Naive B cell (primary cell): ENCODE measurements at regions not wholly inside any gene's neighbourhood (a gene's known extent, or its start where the extent isn't known, plus 50 kb on each side); places are given as distances from the start of the nearest gene placed in this dataset.
"Not testable (repeated sequence)": the region's sequence is repeated elsewhere in the genome, so short reads cannot be mapped to it uniquely, and the experiment has no call there.

Experiments
- ATAC-seq, 2 donors: fragments of 150-1000 bp; cut with Tn5 transposase; 2 replicates each; pipeline ENCODE4 v1.10.0; 2021; ENCODE audit warnings: low read depth in 2 of 2, mild to moderate bottlenecking in 2 of 2, moderate library complexity in 2 of 2
- DNase-seq: peaks from one replicate; pipeline ENCODE4 v3.0.0; 2022
- H3K27ac Mint-ChIP-seq, 6 donors: one replicate each; pipeline ENCODE4 v1.8.0; 2020 to 2022; ENCODE audit warnings: mild to moderate bottlenecking in 6 of 6, mixed read lengths in 6 of 6, moderate library complexity in 5 of 6, inconsistent platforms in 2 of 6
- H3K27me3 Mint-ChIP-seq, 3 donors: one replicate each; pipeline ENCODE4 v1.8.0; 2021 to 2022; ENCODE audit warnings: mixed read lengths in 3 of 3, mild to moderate bottlenecking in 1 of 3
- H3K36me3 Mint-ChIP-seq, 2 donors: one replicate each; pipeline ENCODE4 v1.8.0; 2020 to 2022; ENCODE audit warnings: mixed read lengths in 2 of 2, inconsistent platforms in 1 of 2, mild to moderate bottlenecking in 1 of 2
- H3K4me1 Mint-ChIP-seq, 3 donors: one replicate each; pipeline ENCODE4 v1.8.0; 2020 to 2022; ENCODE audit warnings: mixed read lengths in 3 of 3, inconsistent platforms in 1 of 3, mild to moderate bottlenecking in 1 of 3, moderate library complexity in 1 of 3
- H3K4me3 Mint-ChIP-seq, 8 donors: one replicate each; pipeline ENCODE4 v1.8.0; 2020 to 2022; ENCODE audit warnings: mild to moderate bottlenecking in 8 of 8, mixed read lengths in 8 of 8, moderate library complexity in 8 of 8, inconsistent platforms in 2 of 8
- H3K9me3 Mint-ChIP-seq, 7 donors: one replicate each; pipeline ENCODE4 v1.8.0; 2020 to 2022; ENCODE audit warnings: mixed read lengths in 7 of 7, mild to moderate bottlenecking in 5 of 7, inconsistent platforms in 2 of 7, moderate library complexity in 1 of 7

DNA sequence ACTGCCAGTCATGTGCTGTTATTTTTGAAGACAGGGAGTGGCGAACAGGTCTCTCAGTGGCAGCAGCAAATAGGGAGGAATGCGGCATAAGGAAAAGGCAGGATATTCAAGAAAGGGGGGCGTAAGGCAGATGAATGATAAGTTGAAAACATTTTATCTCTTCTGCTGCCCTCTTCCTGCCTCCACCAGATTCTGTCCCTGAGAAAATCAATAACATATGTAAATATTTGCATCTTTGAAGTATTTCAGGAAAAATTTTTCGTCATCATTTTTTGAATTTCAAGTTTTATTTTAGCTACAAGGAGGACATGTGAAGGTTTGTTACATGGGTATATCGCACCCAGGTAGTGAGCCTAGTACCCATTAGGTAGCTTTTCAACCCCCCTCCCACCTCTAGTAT lies 616.7 kb downstream of the MCTP2 start:
- H3K4me3 Mint-ChIP-seq = no peak overlapping the region
- peaks cover 4 to 8% of the 10 kb centered on the region in 2 donors for H3K36me3 Mint-ChIP-seq
- H3K27me3 Mint-ChIP-seq = peaks cover 36 to 46% (median 37%) of the 10 kb centered on the region in 3 donors

DNA sequence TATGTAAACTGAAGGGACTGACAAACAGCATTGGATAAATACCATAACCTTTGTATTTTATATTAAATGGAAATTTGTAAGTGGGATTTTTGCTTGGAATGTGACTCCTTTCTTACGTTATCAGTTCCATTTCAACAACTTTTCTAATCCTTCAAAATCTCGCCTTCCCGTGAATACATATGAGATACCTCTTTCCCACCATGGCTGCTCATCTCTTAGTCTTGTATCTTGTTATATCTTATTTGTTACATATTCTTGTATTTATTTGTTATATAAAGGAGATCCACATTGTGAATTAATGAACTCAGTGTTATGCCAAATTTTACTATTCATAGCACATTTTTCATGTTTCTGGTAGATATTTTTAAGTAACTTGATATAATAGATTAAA lies 623.7 kb downstream of the MCTP2 start:
- Mint-ChIP-seq H3K27ac (no peak overlapping the region), H3K9me3 (peaks cover 0 to 11% (median 3%) of the 10 kb centered on the region in 7 donors), H3K27me3 (peaks cover 0 to 5% (median 0%) of the 10 kb centered on the region in 3 donors), H3K4me1 (no peaks in the 10 kb centered on the region), H3K4me3 (no peak overlapping the region), H3K36me3 (no peaks in the 10 kb centered on the region)
- DNase-seq (no peak), ATAC-seq (no peak)

More for the DNA sequence above, 616.7 kb downstream of the MCTP2 start:
- H3K9me3 Mint-ChIP-seq = peaks cover 7 to 38% (median 13%) of the 10 kb centered on the region in 7 donors
- no peak for ATAC-seq
- H3K27ac Mint-ChIP-seq = no peak overlapping the region
- no peak for DNase-seq
- peaks cover 0 to 12% (median 0%) of the 10 kb centered on the region in 3 donors for H3K4me1 Mint-ChIP-seq

- H3K36me3 Mint-ChIP-seq = no peaks in the 10 kb centered on the region
These were observed 624.3 kb downstream of the MCTP2 start for GRCh38 chr15:94855409-94856266.

DNA sequence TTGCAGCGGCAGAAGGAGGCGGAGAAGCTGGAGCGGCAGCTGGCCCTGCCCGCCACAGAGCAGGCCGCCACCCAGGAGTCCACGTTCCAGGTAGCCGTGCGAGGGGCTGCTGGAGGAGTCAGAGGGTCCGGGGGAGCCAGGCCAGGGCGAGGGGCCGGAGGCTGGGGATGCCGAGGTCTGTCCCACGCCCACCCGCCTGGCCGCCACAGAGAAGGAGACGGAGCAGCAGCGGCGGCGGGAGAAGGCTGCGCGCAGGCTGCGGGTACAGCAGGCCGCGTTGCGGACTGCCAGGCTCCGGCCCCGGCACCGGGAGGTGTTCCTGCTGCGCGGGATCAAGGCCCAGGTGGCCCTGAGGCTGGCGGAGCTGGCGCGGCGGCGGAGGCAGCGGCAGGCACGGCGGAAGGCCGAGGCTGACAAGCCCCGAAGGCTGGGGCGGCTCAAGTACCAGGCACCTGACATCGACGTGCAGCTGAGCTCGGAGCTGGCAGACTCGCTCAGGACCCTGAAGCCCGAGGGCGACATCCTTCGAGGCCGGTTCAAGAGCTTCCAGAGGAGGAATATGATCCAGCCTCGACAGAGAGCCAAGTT lies 625.0 kb downstream of the MCTP2 start:
- H3K27me3 Mint-ChIP-seq = peaks cover 0 to 5% (median 0%) of the 10 kb centered on the region in 3 donors
- no peak overlapping the region for H3K27ac Mint-ChIP-seq

More at GRCh38 chr15:94855409-94856266, 624.3 kb downstream of the MCTP2 start:
- no peak overlapping the region for H3K4me3 Mint-ChIP-seq
- peaks cover 0 to 5% (median 2%) of the 10 kb centered on the region in 7 donors for H3K9me3 Mint-ChIP-seq
- no peak overlapping the region for H3K27ac Mint-ChIP-seq
- ATAC-seq (no peak), DNase-seq (no peak)
- no peaks in the 10 kb centered on the region for H3K4me1 Mint-ChIP-seq
- H3K27me3 Mint-ChIP-seq = peaks cover 0 to 5% (median 0%) of the 10 kb centered on the region in 3 donors

DNA sequence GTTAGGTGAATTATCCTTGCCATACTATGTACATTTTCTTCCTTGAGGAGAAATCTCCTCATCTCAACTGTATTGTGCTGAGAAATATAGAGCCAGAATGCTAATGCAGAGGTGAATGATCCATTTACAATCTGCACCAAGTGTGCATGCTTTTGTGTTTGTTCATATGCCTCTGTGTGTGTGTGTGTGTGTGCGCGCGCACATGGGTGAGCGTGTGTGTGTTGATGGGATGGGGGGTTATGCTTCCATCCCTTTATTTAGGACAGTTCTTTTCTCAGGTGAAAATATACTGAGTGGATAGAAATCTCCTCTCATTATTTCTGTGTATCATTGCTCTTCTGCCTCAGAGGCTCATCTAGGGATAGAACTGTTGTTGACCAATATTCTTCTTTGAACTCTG lies 626.1 kb downstream of the MCTP2 start:
- H3K36me3 Mint-ChIP-seq = no peaks in the 10 kb centered on the region
- ATAC-seq = no peak

More for the DNA sequence above, 625.0 kb downstream of the MCTP2 start:
- DNase-seq (no peak), ATAC-seq (no peak)
- Mint-ChIP-seq H3K4me1 (no peaks in the 10 kb centered on the region), H3K36me3 (no peaks in the 10 kb centered on the region), H3K9me3 (peaks cover 0 to 4% (median 1%) of the 10 kb centered on the region in 7 donors), H3K4me3 (no peak overlapping the region)

DNA sequence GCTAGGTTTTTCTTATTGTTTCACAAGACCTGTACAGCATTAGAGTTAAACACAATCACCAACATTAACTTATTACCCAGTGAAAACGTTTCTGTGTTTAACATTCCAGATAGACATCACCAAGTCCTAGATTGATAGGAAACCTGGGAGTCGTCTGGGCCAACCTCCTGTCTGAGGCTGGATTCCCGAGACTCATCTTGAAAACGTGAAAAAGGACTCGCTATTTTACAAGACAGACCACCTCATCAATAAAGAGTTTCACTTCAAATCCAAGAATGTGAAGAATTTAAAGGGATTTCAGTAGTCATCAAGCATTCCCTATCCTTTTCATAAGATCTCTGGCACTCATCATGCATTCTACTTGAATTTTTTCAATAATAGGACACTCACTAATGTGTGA lies 626.6 kb downstream of the MCTP2 start:
- no peak for ATAC-seq
- Mint-ChIP-seq H3K4me3 (no peak overlapping the region), H3K27ac (no peak overlapping the region)

More for the DNA sequence above, 626.1 kb downstream of the MCTP2 start:
- no peaks in the 10 kb centered on the region for H3K27me3 Mint-ChIP-seq
- H3K27ac Mint-ChIP-seq = no peak overlapping the region
- no peak for DNase-seq
- no peaks in the 10 kb centered on the region for H3K4me1 Mint-ChIP-seq
- H3K4me3 Mint-ChIP-seq = no peak overlapping the region
- H3K9me3 Mint-ChIP-seq = peaks cover 0 to 8% (median 3%) of the 10 kb centered on the region in 7 donors

GRCh38 chr15:94858449-94858848 lies 627.1 kb downstream of the MCTP2 start:
- peaks cover 2 to 14% (median 3%) of the 10 kb centered on the region in 7 donors for H3K9me3 Mint-ChIP-seq
- H3K27me3 Mint-ChIP-seq = no peaks in the 10 kb centered on the region
- DNase-seq (no peak), ATAC-seq (no peak)
- no peak overlapping the region for H3K27ac Mint-ChIP-seq
- H3K4me3 Mint-ChIP-seq = no peak overlapping the region
- no peaks in the 10 kb centered on the region for H3K36me3 Mint-ChIP-seq
- no peaks in the 10 kb centered on the region for H3K4me1 Mint-ChIP-seq

More for the DNA sequence above, 626.6 kb downstream of the MCTP2 start:
- DNase-seq = no peak
- no peaks in the 10 kb centered on the region for H3K36me3 Mint-ChIP-seq
- peaks cover 0 to 13% (median 3%) of the 10 kb centered on the region in 7 donors for H3K9me3 Mint-ChIP-seq
- no peaks in the 10 kb centered on the region for H3K27me3 Mint-ChIP-seq
- H3K4me1 Mint-ChIP-seq = no peaks in the 10 kb centered on the region

GRCh38 chr15:94858920-94859319 lies 627.6 kb downstream of the MCTP2 start:
- H3K9me3 Mint-ChIP-seq = peaks cover 0 to 18% (median 4%) of the 10 kb centered on the region in 7 donors
- DNase-seq (no peak), ATAC-seq (no peak)
- H3K36me3 Mint-ChIP-seq = no peaks in the 10 kb centered on the region
- no peak overlapping the region for H3K4me3 Mint-ChIP-seq
- no peaks in the 10 kb centered on the region for H3K27me3 Mint-ChIP-seq
- H3K4me1 Mint-ChIP-seq = no peaks in the 10 kb centered on the region
- no peak overlapping the region for H3K27ac Mint-ChIP-seq

- Mint-ChIP-seq H3K4me3 (no peak overlapping the region), H3K36me3 (no peaks in the 10 kb centered on the region), H3K27me3 (no peaks in the 10 kb centered on the region), H3K9me3 (peaks cover 2 to 23% (median 5%) of the 10 kb centered on the region in 7 donors), H3K4me1 (no peaks in the 10 kb centered on the region), H3K27ac (no peak overlapping the region)
- DNase-seq = no peak
- ATAC-seq = no peak
These were observed 633.2 kb downstream of the MCTP2 start for GRCh38 chr15:94864600-94864999.

DNA sequence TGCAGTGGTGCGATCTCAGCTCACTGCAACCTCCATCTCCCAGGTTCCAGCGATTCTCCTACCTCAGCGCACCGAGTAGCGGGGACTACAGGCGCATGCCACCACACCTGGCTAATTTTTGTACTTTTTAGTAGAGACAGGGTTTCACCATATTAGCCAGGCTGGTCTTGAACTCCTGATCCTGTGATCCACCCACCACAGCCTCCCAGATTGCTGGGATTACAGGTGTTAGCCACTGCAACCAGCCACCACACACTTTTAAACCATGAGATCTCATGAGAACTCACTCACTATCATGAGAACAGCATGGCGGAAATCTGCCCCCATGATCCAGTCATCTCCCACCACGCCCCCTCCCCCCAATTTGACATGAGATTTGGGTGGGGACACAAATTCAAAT lies 636.9 kb downstream of the MCTP2 start:
- DNase-seq, H3K36me3 Mint-ChIP-seq, H3K4me3 Mint-ChIP-seq, H3K27ac Mint-ChIP-seq, H3K27me3 Mint-ChIP-seq, H3K4me1 Mint-ChIP-seq, ATAC-seq: not testable (repeated sequence)
- peaks cover 0 to 14% (median 4%) of the 10 kb centered on the region in 7 donors for H3K9me3 Mint-ChIP-seq

DNA sequence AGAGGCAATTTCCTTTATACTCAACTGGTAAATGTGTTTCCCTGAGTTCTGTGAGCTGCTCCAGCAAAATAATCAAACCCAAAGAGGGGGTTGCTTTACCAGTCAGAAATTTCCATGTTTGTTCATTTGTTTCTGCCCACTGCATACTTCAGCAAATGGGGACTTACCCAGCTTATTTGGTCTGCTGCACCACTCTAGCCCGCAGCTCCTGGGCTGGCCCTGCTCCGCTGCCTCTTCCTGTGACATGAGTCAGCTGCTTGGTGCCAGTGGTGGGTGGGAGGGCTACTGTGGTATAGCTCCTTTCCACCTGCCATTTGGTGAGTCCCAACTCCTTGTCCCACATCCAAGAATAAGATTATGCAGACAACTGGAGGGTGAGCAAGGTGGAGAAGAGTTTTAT lies 644.2 kb downstream of the MCTP2 start:
- ATAC-seq (no peak), DNase-seq (no peak)
- H3K36me3 Mint-ChIP-seq = no peaks in the 10 kb centered on the region
- H3K4me3 Mint-ChIP-seq = no peak overlapping the region
- no peaks in the 10 kb centered on the region for H3K4me1 Mint-ChIP-seq
- no peak overlapping the region for H3K27ac Mint-ChIP-seq
- H3K27me3 Mint-ChIP-seq = no peaks in the 10 kb centered on the region
- H3K9me3 Mint-ChIP-seq = peaks cover 2 to 27% (median 9%) of the 10 kb centered on the region in 7 donors

GRCh38 chr15:94877833-94878232 lies 646.5 kb downstream of the MCTP2 start:
- ATAC-seq = no peak
- H3K36me3 Mint-ChIP-seq = no peaks in the 10 kb centered on the region
- H3K4me3 Mint-ChIP-seq = no peak overlapping the region
- no peaks in the 10 kb centered on the region for H3K27me3 Mint-ChIP-seq
- no peak for DNase-seq
- no peak overlapping the region for H3K27ac Mint-ChIP-seq
- no peaks in the 10 kb centered on the region for H3K4me1 Mint-ChIP-seq
- peaks cover 2 to 27% (median 8%) of the 10 kb centered on the region in 7 donors for H3K9me3 Mint-ChIP-seq

DNA sequence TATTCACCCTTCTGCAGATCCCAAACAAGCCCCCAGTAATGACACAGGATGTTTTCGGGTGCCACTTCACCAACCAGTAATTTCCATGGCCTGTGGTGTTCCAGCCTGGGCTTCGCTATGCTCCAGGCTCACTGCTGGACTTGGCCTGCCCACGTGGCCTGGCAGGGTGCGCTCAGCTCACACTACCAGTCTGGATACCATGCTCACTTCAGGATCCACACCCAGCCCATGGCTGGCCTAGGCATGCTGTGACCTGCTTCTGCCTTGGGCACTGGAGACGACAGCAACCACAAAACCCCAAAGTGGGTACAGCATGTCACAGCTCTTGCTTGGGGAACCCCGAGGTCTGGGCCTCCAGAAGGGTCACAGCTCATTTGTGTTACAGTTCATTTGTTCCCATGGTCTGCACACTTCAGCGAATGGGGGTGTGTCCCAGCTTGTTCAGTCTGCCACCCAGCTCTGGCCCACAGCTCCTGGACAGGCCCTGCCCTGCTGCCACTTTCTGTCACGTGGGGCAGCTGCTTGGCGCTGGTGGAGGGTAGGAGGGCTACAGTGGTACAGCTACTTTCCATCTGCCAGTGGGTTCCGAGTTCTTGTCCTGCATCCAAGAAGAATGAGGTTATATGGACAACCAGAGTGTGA lies 650.8 kb downstream of the MCTP2 start:
- no peaks in the 10 kb centered on the region for H3K4me1 Mint-ChIP-seq
- ATAC-seq (no peak), DNase-seq (no peak)
- H3K4me3 Mint-ChIP-seq = peak overlapping the region in 1 of 8 donors; percentile 63
- peaks cover 6 to 39% (median 9%) of the 10 kb centered on the region in 7 donors for H3K9me3 Mint-ChIP-seq
- no peaks in the 10 kb centered on the region for H3K27me3 Mint-ChIP-seq
- no peaks in the 10 kb centered on the region for H3K36me3 Mint-ChIP-seq
- H3K27ac Mint-ChIP-seq = no peak overlapping the region
